ENCODE measurements at regions not wholly inside any gene's neighbourhood (a gene's known extent, or its start where the extent isn't known, plus 50 kb on each side); places are given as distances from the start of the nearest gene placed in this dataset.

GRCh38 chr18:8945514-8945913, 157.0 kb upstream of the NDUFV2 start:
- TF ChIP-seq CTCF (conservative IDR thresholded peaks at IDR 0.05; ENCODE audit: low read length) (no peak), EZH2phosphoT487 (IDR thresholded peaks at IDR 0.05; ENCODE audit: borderline replicate concordance, low read depth, low read length) (no peak)

Measured in OCI-LY7 (cell line).